ENCODE measurements at regions not wholly inside any gene's neighbourhood (a gene's known extent, or its start where the extent isn't known, plus 50 kb on each side); places are given as distances from the start of the nearest gene placed in this dataset.

DNA sequence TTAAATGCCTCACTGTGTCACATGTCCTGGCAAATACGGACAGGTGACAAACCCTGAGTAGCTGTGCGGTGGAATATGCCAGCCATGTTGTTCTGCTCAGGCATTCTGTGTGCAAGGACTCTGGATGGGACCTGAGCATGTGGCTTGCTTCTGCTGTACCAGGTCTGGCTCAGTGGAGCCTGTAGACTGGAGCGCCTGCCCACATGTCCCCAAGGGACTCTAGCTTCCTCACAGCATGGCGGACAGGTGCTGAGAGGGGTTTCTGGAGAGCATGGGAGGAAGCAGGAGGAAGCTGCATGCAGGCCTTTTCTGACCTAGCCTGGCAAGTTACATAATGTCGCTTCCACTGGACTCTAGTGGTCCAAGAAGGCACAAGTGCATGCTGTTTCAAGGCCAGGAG lies 96.3 kb downstream of the PLXNA1 start:
- TF ChIP-seq, protein P1, sequence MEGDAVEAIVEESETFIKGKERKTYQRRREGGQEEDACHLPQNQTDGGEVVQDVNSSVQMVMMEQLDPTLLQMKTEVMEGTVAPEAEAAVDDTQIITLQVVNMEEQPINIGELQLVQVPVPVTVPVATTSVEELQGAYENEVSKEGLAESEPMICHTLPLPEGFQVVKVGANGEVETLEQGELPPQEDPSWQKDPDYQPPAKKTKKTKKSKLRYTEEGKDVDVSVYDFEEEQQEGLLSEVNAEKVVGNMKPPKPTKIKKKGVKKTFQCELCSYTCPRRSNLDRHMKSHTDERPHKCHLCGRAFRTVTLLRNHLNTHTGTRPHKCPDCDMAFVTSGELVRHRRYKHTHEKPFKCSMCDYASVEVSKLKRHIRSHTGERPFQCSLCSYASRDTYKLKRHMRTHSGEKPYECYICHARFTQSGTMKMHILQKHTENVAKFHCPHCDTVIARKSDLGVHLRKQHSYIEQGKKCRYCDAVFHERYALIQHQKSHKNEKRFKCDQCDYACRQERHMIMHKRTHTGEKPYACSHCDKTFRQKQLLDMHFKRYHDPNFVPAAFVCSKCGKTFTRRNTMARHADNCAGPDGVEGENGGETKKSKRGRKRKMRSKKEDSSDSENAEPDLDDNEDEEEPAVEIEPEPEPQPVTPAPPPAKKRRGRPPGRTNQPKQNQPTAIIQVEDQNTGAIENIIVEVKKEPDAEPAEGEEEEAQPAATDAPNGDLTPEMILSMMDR (IDR thresholded peaks at IDR 0.05; ENCODE audit: borderline replicate concordance, extremely low read depth, low read length, poor library complexity, severe bottlenecking), result no peak
- no peak for TF ChIP-seq EZH2 (IDR thresholded peaks at IDR 0.05; ENCODE audit: borderline replicate concordance, low read depth, low read length, severe bottlenecking)
